22Rv1 (cell line): ENCODE measurements at regions not wholly inside any gene's neighbourhood (a gene's known extent, or its start where the extent isn't known, plus 50 kb on each side); places are given as distances from the start of the nearest gene placed in this dataset.

Experiments used
- H3K27ac ChIP-seq: fragments of 450-650 bp; 2 replicates; pipeline ENCODE4 v1.5.1; 2017
- ZFX ChIP-seq: fragments of 450-650 bp; IDR thresholded peaks from 2 replicates; pipeline ENCODE4 v1.6.1; 2017; ENCODE audit warnings: antibody characterized with exemption, borderline replicate concordance
- TF ChIP-seq, protein P1 (sequence below): fragments of 450-650 bp; IDR thresholded peaks from 2 replicates; pipeline ENCODE4 v1.5.1; 2017; ENCODE audit warnings: mild to moderate bottlenecking

DNA sequence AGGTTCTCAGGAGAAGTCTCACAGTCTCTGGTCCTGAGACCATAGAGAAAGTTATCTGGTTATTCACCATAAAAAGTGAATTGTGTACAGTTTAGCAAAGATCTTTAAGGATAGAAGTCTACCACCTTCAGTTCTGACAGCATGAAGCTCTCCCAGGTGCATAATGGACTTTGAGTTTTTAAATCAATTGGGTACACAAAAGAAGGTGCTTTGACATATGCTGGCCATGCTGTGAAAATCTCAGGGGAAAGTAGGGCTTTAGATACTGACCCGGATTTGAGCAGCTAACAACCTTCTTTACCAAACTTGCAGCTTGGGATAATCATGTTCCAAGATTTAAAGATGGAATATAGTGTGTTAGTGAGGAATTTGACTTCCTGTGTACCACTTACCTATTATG lies 264.2 kb downstream of the ZSWIM6 start:
- TF ChIP-seq, protein P1, sequence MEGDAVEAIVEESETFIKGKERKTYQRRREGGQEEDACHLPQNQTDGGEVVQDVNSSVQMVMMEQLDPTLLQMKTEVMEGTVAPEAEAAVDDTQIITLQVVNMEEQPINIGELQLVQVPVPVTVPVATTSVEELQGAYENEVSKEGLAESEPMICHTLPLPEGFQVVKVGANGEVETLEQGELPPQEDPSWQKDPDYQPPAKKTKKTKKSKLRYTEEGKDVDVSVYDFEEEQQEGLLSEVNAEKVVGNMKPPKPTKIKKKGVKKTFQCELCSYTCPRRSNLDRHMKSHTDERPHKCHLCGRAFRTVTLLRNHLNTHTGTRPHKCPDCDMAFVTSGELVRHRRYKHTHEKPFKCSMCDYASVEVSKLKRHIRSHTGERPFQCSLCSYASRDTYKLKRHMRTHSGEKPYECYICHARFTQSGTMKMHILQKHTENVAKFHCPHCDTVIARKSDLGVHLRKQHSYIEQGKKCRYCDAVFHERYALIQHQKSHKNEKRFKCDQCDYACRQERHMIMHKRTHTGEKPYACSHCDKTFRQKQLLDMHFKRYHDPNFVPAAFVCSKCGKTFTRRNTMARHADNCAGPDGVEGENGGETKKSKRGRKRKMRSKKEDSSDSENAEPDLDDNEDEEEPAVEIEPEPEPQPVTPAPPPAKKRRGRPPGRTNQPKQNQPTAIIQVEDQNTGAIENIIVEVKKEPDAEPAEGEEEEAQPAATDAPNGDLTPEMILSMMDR, result no peak
- no peak for TF ChIP-seq ZFX
- no peak overlapping the region for H3K27ac ChIP-seq

DNA sequence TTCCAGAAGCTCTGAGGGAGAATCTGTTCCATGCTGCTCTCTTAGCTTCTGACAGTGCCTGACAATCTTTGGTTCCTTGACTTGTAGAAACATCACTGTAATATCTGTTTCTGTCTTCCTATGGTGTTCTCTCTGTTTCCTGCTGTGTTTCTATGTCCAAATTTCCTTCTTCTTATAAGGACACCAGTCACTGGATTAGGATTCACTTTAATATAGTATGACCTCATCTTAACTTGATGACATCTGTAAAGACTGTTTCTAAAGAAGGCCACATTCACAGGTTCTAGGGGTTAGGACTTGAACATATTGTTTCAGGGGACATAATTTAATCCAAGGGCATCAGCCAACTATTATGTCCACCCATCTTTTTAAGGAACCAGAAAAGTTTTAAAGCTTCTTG lies 265.6 kb downstream of the ZSWIM6 start:
- H3K27ac ChIP-seq, result no peak overlapping the region
- no peak for TF ChIP-seq ZFX
- TF ChIP-seq, protein P1, result no peak

DNA sequence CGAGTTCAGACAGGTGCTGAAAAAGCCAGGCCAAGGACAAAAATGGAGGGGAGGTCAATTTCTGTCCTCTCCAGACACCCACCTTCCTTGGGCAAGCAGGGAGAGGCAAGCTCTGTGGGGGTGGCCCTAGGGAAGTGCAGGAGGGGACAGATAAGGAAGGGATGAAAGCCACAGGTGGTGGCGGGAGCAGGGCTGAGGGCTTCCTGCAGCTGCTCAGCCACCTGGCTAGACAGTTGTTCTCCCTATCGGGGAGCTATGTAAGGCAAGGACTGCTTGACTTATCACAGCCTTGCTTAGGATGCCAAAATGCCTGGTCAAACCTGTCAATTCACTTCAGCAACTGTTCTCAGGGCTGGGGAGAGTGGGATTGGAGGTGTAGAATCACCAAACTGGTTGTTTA lies 266.1 kb downstream of the ZSWIM6 start:
- TF ChIP-seq, protein P1, result no peak
- TF ChIP-seq ZFX, result no peak
- H3K27ac ChIP-seq, result no peak overlapping the region

DNA sequence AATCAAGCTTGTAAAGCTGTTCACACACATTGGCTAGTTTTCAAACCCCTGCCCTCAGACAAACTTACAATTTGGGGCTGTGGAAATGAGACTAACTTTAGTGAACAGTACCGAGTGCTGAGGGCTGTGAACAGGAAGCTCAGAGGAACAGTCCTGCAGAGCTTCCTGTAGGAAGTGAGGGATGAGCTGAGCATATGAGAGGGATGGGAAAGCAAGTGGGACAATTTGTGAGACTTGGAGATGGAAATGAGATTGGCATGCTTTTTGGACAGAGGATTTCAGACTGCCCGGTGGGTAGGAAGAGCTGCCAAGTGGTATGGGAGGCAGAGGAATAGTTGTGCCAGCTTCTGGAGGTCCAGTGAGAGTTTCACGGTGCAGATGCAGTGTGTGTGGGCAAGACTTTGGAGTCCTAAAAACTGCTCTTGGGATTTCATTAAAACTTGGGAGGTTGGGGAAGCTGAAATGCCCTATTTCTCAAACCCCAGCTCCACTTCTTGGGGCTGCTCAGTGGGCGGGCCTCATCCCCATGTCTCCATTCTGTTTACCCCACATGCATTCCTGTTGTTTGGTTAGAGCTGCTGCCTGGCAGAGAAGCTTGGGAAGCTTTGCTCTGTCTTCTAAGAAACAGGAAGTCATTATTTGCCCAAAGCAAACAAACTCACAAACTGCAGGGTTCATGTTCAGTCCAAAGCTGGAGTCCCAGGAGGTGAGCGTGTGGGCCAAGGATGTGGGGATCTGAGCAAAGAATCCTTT lies 267.5 kb downstream of the ZSWIM6 start:
- no peak for TF ChIP-seq ZFX
- TF ChIP-seq, protein P1, result no peak
- no peak overlapping the region for H3K27ac ChIP-seq

DNA sequence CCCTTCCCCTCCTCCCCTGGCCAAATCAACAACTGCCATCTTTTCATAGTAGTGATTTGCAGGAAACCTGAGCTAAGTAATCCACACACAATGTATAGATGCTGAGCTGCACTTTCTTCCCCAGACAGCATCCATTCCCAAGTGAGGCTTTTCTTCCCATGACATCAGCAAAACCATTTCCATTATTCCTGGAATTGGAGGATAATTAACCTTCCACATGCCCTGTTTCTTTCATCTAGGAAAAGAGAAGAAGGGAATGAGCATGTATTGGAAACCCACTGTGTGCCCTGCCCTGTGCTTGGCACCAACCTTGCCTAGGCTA lies 268.0 kb downstream of the ZSWIM6 start:
- H3K27ac ChIP-seq, result no peak overlapping the region

DNA sequence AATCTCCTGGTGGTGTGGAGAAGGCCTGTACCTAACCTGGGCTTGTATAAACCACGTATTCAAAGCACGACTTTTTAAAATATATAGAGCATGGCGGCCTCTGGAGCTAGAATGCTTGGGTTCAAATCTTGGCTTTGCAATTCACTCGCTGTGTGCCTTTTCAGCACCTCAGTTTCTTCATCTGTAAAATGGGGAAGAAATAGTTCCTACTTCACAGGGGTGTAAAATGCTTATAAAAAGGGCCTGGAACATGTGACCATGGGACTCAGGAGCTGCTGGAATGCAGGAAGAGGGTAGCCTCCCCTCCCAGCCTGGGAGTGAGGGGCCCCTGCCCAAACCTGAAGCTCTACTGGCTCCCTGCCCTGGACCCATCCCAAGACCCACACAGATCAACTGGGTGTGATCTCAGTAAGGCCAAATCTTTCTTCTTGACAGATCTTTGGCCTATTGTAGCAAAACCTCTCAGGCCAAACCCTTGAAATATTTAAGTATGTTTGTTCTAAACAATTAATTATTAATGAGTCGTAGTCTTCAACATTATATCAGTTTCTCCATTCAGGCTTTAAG lies 269.0 kb downstream of the ZSWIM6 start:
- TF ChIP-seq ZFX, result no peak
- TF ChIP-seq, protein P1, result no peak
- H3K27ac ChIP-seq, result no peak overlapping the region

More for the DNA sequence above, 268.0 kb downstream of the ZSWIM6 start:
- no peak for TF ChIP-seq ZFX

DNA sequence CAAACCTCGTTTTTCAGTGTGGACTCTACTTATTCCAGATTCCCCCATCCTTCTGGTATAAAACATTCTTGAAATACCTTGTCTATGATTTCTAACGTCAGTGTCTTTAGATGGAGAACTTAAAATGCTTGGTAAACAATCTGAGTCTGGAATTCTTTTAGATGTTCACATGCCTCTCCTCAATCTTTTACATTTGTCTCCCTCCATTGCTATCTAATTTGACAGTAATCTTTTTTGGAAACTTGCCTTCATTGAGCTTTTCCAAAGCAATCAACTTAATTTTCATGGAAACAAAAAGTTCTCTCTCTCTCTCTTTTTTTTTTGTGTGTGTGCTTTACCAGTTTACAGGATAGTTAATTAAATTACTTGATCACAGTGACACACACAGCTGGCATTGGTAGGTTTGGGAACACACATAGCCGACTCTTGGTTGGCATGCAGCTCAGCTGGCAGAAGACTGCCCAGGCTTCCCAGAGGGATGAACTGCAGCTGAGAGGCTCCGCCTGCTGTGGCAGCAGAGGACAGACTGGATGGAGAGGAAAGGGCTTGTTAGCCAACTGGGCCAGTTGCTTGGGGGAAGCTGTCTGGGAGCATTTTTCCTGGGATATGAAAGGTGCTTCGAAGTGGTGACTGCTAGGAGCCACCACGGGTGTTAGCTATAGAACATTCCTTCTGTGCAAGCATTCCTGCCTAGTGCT lies 271.3 kb downstream of the ZSWIM6 start:
- TF ChIP-seq ZFX, result no peak
- TF ChIP-seq, protein P1, result no peak
- no peak overlapping the region for H3K27ac ChIP-seq
